ENCODE measurements at regions not wholly inside any gene's neighbourhood (a gene's known extent, or its start where the extent isn't known, plus 50 kb on each side); places are given as distances from the start of the nearest gene placed in this dataset.

GRCh38 chr12:112591488-112591887 lies 172.7 kb downstream of the PTPN11 start:
- no peak for TF ChIP-seq CTCF (IDR thresholded peaks at IDR 0.05; ENCODE audit: extremely low read depth, insufficient read depth, missing control alignments)
- DNase-seq (ENCODE audit: low spot score): no peak
- in situ Hi-C loops (cut with MboI; ENCODE audit: low pct_unique_long_range_greater_than_20kb, low sequenced_read_pairs, unreplicated experiment): no loop called here

GRCh38 chr12:112595410-112595809 lies 176.7 kb downstream of the PTPN11 start:
- no peak for TF ChIP-seq CTCF (IDR thresholded peaks at IDR 0.05; ENCODE audit: extremely low read depth, insufficient read depth, missing control alignments)
- in situ Hi-C loops (cut with MboI; ENCODE audit: low pct_unique_long_range_greater_than_20kb, low sequenced_read_pairs, unreplicated experiment): no loop called here
- no peak for DNase-seq (ENCODE audit: low spot score)

GRCh38 chr12:112597986-112598385 lies 179.2 kb downstream of the PTPN11 start:
- TF ChIP-seq CTCF (IDR thresholded peaks at IDR 0.05; ENCODE audit: extremely low read depth, insufficient read depth, missing control alignments): no peak
- in situ Hi-C loops (cut with MboI; ENCODE audit: low pct_unique_long_range_greater_than_20kb, low sequenced_read_pairs, unreplicated experiment): no loop called here
- DNase-seq (ENCODE audit: low spot score): no peak

GRCh38 chr12:112598626-112599025 lies 179.9 kb downstream of the PTPN11 start:
- no peak for DNase-seq (ENCODE audit: low spot score)
- in situ Hi-C loops (cut with MboI; ENCODE audit: low pct_unique_long_range_greater_than_20kb, low sequenced_read_pairs, unreplicated experiment): no loop called here
- no peak for TF ChIP-seq CTCF (IDR thresholded peaks at IDR 0.05; ENCODE audit: extremely low read depth, insufficient read depth, missing control alignments)

- DNase-seq (ENCODE audit: low spot score): no peak
- in situ Hi-C loops (cut with MboI; ENCODE audit: low pct_unique_long_range_greater_than_20kb, low sequenced_read_pairs, unreplicated experiment): no loop called here
- TF ChIP-seq CTCF (IDR thresholded peaks at IDR 0.05; ENCODE audit: extremely low read depth, insufficient read depth, missing control alignments): no peak
Measured at GRCh38 chr12:112599871-112600270, 181.1 kb downstream of the PTPN11 start.

GRCh38 chr12:112602150-112602549 lies 183.4 kb downstream of the PTPN11 start:
- DNase-seq (ENCODE audit: low spot score): no peak
- in situ Hi-C loops (cut with MboI; ENCODE audit: low pct_unique_long_range_greater_than_20kb, low sequenced_read_pairs, unreplicated experiment): no loop called here
- no peak for TF ChIP-seq CTCF (IDR thresholded peaks at IDR 0.05; ENCODE audit: extremely low read depth, insufficient read depth, missing control alignments)

All from GM13977 (cell line).